ENCODE measurements at regions not wholly inside any gene's neighbourhood (a gene's known extent, or its start where the extent isn't known, plus 50 kb on each side); places are given as distances from the start of the nearest gene placed in this dataset.

DNA sequence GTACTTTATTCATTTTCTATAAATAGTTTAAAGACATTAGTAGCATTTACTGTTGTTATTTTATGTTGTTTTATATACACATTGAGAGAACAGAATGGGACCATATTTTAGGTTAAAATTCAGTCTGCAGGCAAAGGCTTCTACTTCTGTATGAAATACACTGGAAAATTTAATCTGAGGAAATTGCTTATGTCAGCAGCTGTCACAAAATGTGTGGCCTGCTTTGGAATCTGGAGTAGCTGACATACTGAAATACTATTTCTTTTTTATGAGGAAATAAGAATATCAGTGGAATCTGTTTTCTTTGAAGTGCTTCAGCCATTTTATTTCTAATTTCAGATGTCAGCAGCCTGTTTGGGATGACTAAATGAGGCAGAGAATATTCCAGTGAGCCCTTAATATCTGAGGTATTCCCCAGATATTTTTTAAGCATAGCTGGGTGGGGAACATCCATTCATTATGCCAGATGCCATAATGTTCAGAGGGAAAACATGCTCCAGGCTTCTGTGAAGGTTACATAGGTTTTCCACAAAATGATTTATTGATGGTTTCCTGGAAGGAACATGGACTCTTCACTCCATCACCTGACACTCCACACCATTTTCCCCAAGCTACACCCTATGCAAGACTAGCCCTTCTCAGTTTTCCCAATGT is 267.1 kb downstream of the ARL4A start:
- no peaks in the 10 kb centered on the region for H3K27me3 ChIP-seq (ENCODE audit: control insufficient read depth in 4 of 4, insufficient read depth in 4 of 4, low read length in 3 of 4)
- no peak for DNase-seq (ENCODE audit: low spot score)
- no peaks in the 10 kb centered on the region for H3K36me3 ChIP-seq (ENCODE audit: control insufficient read depth in 4 of 4, insufficient read depth in 3 of 4, low read depth in 1 of 4, low read length in 3 of 4)
- H3K9ac ChIP-seq (ENCODE audit: low read depth in 1 of 2, low read length in 2 of 2), result no peak overlapping the region
- no peak overlapping the region for H3K4me3 ChIP-seq (ENCODE audit: low read depth in 1 of 3, low read length in 3 of 3)
- TF ChIP-seq SP1 (IDR thresholded peaks at IDR 0.05) (no peak), TAF1 (conservative IDR thresholded peaks at IDR 0.05) (no peak), GABPA (IDR thresholded peaks at IDR 0.05 in 1 of 2, conservative IDR thresholded peaks at IDR 0.05 in 1 of 2) (no peak), YY1 (IDR thresholded peaks at IDR 0.05) (no peak), FOXA1 (IDR thresholded peaks at IDR 0.05) (no peak), HNF4G (IDR thresholded peaks at IDR 0.05) (no peak)
- TF ChIP-seq, protein P1, sequence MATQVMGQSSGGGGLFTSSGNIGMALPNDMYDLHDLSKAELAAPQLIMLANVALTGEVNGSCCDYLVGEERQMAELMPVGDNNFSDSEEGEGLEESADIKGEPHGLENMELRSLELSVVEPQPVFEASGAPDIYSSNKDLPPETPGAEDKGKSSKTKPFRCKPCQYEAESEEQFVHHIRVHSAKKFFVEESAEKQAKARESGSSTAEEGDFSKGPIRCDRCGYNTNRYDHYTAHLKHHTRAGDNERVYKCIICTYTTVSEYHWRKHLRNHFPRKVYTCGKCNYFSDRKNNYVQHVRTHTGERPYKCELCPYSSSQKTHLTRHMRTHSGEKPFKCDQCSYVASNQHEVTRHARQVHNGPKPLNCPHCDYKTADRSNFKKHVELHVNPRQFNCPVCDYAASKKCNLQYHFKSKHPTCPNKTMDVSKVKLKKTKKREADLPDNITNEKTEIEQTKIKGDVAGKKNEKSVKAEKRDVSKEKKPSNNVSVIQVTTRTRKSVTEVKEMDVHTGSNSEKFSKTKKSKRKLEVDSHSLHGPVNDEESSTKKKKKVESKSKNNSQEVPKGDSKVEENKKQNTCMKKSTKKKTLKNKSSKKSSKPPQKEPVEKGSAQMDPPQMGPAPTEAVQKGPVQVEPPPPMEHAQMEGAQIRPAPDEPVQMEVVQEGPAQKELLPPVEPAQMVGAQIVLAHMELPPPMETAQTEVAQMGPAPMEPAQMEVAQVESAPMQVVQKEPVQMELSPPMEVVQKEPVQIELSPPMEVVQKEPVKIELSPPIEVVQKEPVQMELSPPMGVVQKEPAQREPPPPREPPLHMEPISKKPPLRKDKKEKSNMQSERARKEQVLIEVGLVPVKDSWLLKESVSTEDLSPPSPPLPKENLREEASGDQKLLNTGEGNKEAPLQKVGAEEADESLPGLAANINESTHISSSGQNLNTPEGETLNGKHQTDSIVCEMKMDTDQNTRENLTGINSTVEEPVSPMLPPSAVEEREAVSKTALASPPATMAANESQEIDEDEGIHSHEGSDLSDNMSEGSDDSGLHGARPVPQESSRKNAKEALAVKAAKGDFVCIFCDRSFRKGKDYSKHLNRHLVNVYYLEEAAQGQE (IDR thresholded peaks at IDR 0.05), result no peak
- TF ChIP-seq, protein P2, sequence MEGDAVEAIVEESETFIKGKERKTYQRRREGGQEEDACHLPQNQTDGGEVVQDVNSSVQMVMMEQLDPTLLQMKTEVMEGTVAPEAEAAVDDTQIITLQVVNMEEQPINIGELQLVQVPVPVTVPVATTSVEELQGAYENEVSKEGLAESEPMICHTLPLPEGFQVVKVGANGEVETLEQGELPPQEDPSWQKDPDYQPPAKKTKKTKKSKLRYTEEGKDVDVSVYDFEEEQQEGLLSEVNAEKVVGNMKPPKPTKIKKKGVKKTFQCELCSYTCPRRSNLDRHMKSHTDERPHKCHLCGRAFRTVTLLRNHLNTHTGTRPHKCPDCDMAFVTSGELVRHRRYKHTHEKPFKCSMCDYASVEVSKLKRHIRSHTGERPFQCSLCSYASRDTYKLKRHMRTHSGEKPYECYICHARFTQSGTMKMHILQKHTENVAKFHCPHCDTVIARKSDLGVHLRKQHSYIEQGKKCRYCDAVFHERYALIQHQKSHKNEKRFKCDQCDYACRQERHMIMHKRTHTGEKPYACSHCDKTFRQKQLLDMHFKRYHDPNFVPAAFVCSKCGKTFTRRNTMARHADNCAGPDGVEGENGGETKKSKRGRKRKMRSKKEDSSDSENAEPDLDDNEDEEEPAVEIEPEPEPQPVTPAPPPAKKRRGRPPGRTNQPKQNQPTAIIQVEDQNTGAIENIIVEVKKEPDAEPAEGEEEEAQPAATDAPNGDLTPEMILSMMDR (IDR thresholded peaks at IDR 0.05; ENCODE audit: low read depth, low read length, missing input control), result no peak
- no peaks in the 10 kb centered on the region for H3K9me3 ChIP-seq (ENCODE audit: control insufficient read depth in 4 of 4, low read length in 3 of 4)
- H3K27ac ChIP-seq (ENCODE audit: low read depth in 1 of 2, low read length in 2 of 2), result no peak overlapping the region
- H3K4me1 ChIP-seq (ENCODE audit: control insufficient read depth in 4 of 4, insufficient read depth in 4 of 4, low read length in 3 of 4), result no peaks in the 10 kb centered on the region

DNA sequence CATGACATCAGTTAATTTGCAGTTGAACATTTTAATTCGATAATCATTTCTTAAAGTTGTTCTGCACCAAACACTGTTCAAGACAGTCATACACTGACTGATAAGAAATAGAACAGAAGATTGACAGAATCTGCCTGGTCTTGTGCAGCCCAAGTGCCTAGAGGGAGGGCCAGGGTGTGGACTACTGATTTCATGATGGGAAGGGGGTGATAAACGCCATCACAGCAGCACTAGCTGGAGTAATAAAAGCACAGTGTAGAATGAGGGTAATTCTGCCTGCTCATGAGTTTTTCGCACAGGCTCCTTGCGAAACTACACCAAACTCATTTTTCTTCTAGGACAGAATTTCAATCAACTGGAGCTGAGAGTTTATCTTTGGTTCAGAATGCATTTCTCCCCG is 270.1 kb downstream of the ARL4A start:
- Histone ChIP-seq H3K9ac (ENCODE audit: low read depth in 1 of 2, low read length in 2 of 2) (no peak overlapping the region), H3K27me3 (ENCODE audit: control insufficient read depth in 4 of 4, insufficient read depth in 4 of 4, low read length in 3 of 4) (no peaks in the 10 kb centered on the region), H3K4me1 (ENCODE audit: control insufficient read depth in 4 of 4, insufficient read depth in 4 of 4, low read length in 3 of 4) (no peaks in the 10 kb centered on the region), H3K36me3 (ENCODE audit: control insufficient read depth in 4 of 4, insufficient read depth in 3 of 4, low read depth in 1 of 4, low read length in 3 of 4) (no peaks in the 10 kb centered on the region), H3K4me3 (ENCODE audit: low read depth in 1 of 3, low read length in 3 of 3) (no peak overlapping the region), H3K9me3 (ENCODE audit: control insufficient read depth in 4 of 4, low read length in 3 of 4) (no peaks in the 10 kb centered on the region), H3K27ac (ENCODE audit: low read depth in 1 of 2, low read length in 2 of 2) (no peak overlapping the region)
- 93% methylated on average over 5 of the region's 5 CpGs for WGBS
- no peak for DNase-seq (ENCODE audit: low spot score)
- TF ChIP-seq, protein P3, sequence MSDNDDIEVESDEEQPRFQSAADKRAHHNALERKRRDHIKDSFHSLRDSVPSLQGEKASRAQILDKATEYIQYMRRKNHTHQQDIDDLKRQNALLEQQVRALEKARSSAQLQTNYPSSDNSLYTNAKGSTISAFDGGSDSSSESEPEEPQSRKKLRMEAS (IDR thresholded peaks at IDR 0.05), result no peak
- TF ChIP-seq YY1 (IDR thresholded peaks at IDR 0.05) (no peak), HNF4A (conservative IDR thresholded peaks at IDR 0.05) (no peak), HNF4G (IDR thresholded peaks at IDR 0.05) (no peak), RXRA (IDR thresholded peaks at IDR 0.05) (no peak), FOXA1 (IDR thresholded peaks at IDR 0.05) (no peak), JUND (IDR thresholded peaks at IDR 0.05) (no peak), NR2F2 (IDR thresholded peaks at IDR 0.05) (no peak)
- TF ChIP-seq, protein P1 (IDR thresholded peaks at IDR 0.05), result no peak
- TF ChIP-seq, protein P4, sequence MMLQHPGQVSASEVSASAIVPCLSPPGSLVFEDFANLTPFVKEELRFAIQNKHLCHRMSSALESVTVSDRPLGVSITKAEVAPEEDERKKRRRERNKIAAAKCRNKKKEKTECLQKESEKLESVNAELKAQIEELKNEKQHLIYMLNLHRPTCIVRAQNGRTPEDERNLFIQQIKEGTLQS (IDR thresholded peaks at IDR 0.05), result no peak

Data from liver (tissue), 8 donors.